ENCODE measurements at regions not wholly inside any gene's neighbourhood (a gene's known extent, or its start where the extent isn't known, plus 50 kb on each side); places are given as distances from the start of the nearest gene placed in this dataset.

- TF ChIP-seq POLR2A (IDR thresholded peaks at IDR 0.05) (no peak), CTCF (IDR thresholded peaks at IDR 0.05) (no peak)
- WGBS, 2 donors: 63 to 75% methylated on average over 2 of the region's 2 CpGs
- DNase-seq (no peak), ATAC-seq (no peak)
- Histone ChIP-seq H3K4me1 (no peaks in the 10 kb centered on the region), H3K27me3 (no peaks in the 10 kb centered on the region), H3K4me3 (no peak overlapping the region), H3K36me3 (replicated peaks in 1 of 2; ENCODE audit: insufficient read depth in 1 of 2, low read depth in 2 of 2) (no peaks in the 10 kb centered on the region), H3K9me3 (no peaks in the 10 kb centered on the region), H3K27ac (no peak overlapping the region)
- intact Hi-C loops (cut with DNase I): no loop called here
Observed at GRCh38 chr11:107076832-107077231, 58.6 kb upstream of the GUCY1A2 start.

- Histone ChIP-seq H3K27ac (no peak overlapping the region), H3K4me3 (no peak overlapping the region), H3K36me3 (replicated peaks in 1 of 2; ENCODE audit: insufficient read depth in 1 of 2, low read depth in 2 of 2) (no peaks in the 10 kb centered on the region), H3K27me3 (no peaks in the 10 kb centered on the region), H3K9me3 (no peaks in the 10 kb centered on the region), H3K4me1 (no peaks in the 10 kb centered on the region)
- no peak for TF ChIP-seq POLR2A (IDR thresholded peaks at IDR 0.05)
- no peak for TF ChIP-seq CTCF (IDR thresholded peaks at IDR 0.05)
- DNase-seq (no peak), ATAC-seq (no peak)
- intact Hi-C loops (cut with DNase I): no loop called here
Observed at GRCh38 chr11:107071129-107071528, 52.9 kb upstream of the GUCY1A2 start.
